ENCODE measurements at regions not wholly inside any gene's neighbourhood (a gene's known extent, or its start where the extent isn't known, plus 50 kb on each side); places are given as distances from the start of the nearest gene placed in this dataset.

GRCh38 chr7:153934048-153934447 is 118.2 kb upstream of the DPP6 start:
- TF ChIP-seq CTCF (IDR thresholded peaks at IDR 0.05; ENCODE audit: insufficient read depth, low read depth, low read length), result no peak
- DNase-seq (ENCODE audit: low read depth), result no peak
- no peak overlapping the region for H3K4me3 ChIP-seq (ENCODE audit: low read depth, low read length)

GRCh38 chr7:153934629-153935028 is 117.6 kb upstream of the DPP6 start:
- no peak for TF ChIP-seq CTCF (IDR thresholded peaks at IDR 0.05; ENCODE audit: insufficient read depth, low read depth, low read length)
- H3K4me3 ChIP-seq (ENCODE audit: low read depth, low read length), result no peak overlapping the region
- no peak for DNase-seq (ENCODE audit: low read depth)

- no peak for TF ChIP-seq CTCF (IDR thresholded peaks at IDR 0.05; ENCODE audit: insufficient read depth, low read depth, low read length)
- no peak overlapping the region for H3K4me3 ChIP-seq (ENCODE audit: low read depth, low read length)
- DNase-seq (ENCODE audit: low read depth), result no peak
Measured at GRCh38 chr7:153935095-153935494, 117.1 kb upstream of the DPP6 start.

- no peak for DNase-seq (ENCODE audit: low read depth)
- H3K4me3 ChIP-seq (ENCODE audit: low read depth, low read length), result no peak overlapping the region
- TF ChIP-seq CTCF (IDR thresholded peaks at IDR 0.05; ENCODE audit: insufficient read depth, low read depth, low read length), result no peak
Measured at GRCh38 chr7:153938451-153938850, 113.7 kb upstream of the DPP6 start.

GRCh38 chr7:153939177-153939576 is 113.0 kb upstream of the DPP6 start:
- H3K4me3 ChIP-seq (ENCODE audit: low read depth, low read length), result no peak overlapping the region
- TF ChIP-seq CTCF (IDR thresholded peaks at IDR 0.05; ENCODE audit: insufficient read depth, low read depth, low read length), result no peak
- DNase-seq (ENCODE audit: low read depth), result no peak

GRCh38 chr7:153939654-153940053 is 112.5 kb upstream of the DPP6 start:
- DNase-seq (ENCODE audit: low read depth), result no peak
- TF ChIP-seq CTCF (IDR thresholded peaks at IDR 0.05; ENCODE audit: insufficient read depth, low read depth, low read length), result no peak
- no peak overlapping the region for H3K4me3 ChIP-seq (ENCODE audit: low read depth, low read length)

GRCh38 chr7:153941061-153941460 is 111.1 kb upstream of the DPP6 start:
- no peak for DNase-seq (ENCODE audit: low read depth)
- TF ChIP-seq CTCF (IDR thresholded peaks at IDR 0.05; ENCODE audit: insufficient read depth, low read depth, low read length), result no peak
- H3K4me3 ChIP-seq (ENCODE audit: low read depth, low read length), result no peak overlapping the region
